Liver (tissue), 8 donors: ENCODE measurements at regions not wholly inside any gene's neighbourhood (a gene's known extent, or its start where the extent isn't known, plus 50 kb on each side); places are given as distances from the start of the nearest gene placed in this dataset.

Experiments
- DNase-seq: peaks from one replicate; pipeline ENCODE4 v3.0.0-alpha.2; 2017; ENCODE audit warnings: low spot score
- H3K27ac ChIP-seq, 2 donors: one replicate each; pipeline ENCODE4 v1.7.0; 2013; ENCODE audit warnings: inconsistent platforms in 2 of 2, low read length in 2 of 2, control low read depth in 1 of 2, low read depth in 1 of 2, mild to moderate bottlenecking in 1 of 2
- H3K27me3 ChIP-seq, 4 donors: one replicate each; pipeline versions ENCODE4 v1.6.1 to v1.7.0; 2013; ENCODE audit warnings: low read length in 3 of 4, inconsistent platforms in 1 of 4, mild to moderate bottlenecking in 1 of 4, moderate library complexity in 1 of 4; ENCODE audit not compliant: control insufficient read depth in 4 of 4, insufficient read depth in 4 of 4
- H3K36me3 ChIP-seq, 4 donors: one replicate each; pipeline versions ENCODE4 v1.6.1 to v1.7.0; 2013; ENCODE audit warnings: low read length in 3 of 4, mild to moderate bottlenecking in 3 of 4, low read depth in 1 of 4, moderate library complexity in 1 of 4; ENCODE audit not compliant: control insufficient read depth in 4 of 4, insufficient read depth in 3 of 4
- H3K4me1 ChIP-seq, 4 donors: one replicate each; pipeline versions ENCODE4 v1.6.1 to v1.7.0; 2013; ENCODE audit warnings: low read length in 3 of 4, mild to moderate bottlenecking in 3 of 4, moderate library complexity in 1 of 4; ENCODE audit not compliant: control insufficient read depth in 4 of 4, insufficient read depth in 4 of 4
- H3K4me3 ChIP-seq, 3 donors: one replicate each; pipeline versions ENCODE4 v1.6.1 to v1.7.0; 2013; ENCODE audit warnings: low read length in 3 of 3, control low read depth in 1 of 3, low read depth in 1 of 3, mild to moderate bottlenecking in 1 of 3
- H3K9ac ChIP-seq, 2 donors: one replicate each; pipeline ENCODE4 v1.7.0; 2013; ENCODE audit warnings: low read length in 2 of 2, mild to moderate bottlenecking in 2 of 2, moderate library complexity in 2 of 2, control low read depth in 1 of 2, low read depth in 1 of 2
- H3K9me3 ChIP-seq, 4 donors: one replicate each; pipeline versions ENCODE4 v1.6.1 to v1.7.0; 2013; ENCODE audit warnings: low read length in 3 of 4; ENCODE audit not compliant: control insufficient read depth in 4 of 4
- ATF3 ChIP-seq: IDR thresholded peaks from 2 replicates; pipeline ENCODE4 v1.6.1; 2016; ENCODE audit warnings: antibody characterized with exemption
- CTCF ChIP-seq: fragments of 150-350 bp; IDR thresholded peaks from 2 replicates; pipeline ENCODE4 v1.5.1; 2017; ENCODE audit warnings: improper control_type of control experiment, low read depth, low read length; ENCODE audit not compliant: missing input control
- EGR1 ChIP-seq, 2 donors: IDR thresholded peaks; 2 replicates each; pipeline ENCODE4 v1.6.1; 2016 to 2018; ENCODE audit warnings: antibody characterized with exemption in 2 of 2, low read depth in 2 of 2
- FOXA1 ChIP-seq: IDR thresholded peaks from 2 replicates; pipeline ENCODE4 v1.6.1; 2016; ENCODE audit warnings: antibody characterized with exemption
- FOXA2 ChIP-seq: IDR thresholded peaks from 2 replicates; pipeline ENCODE4 v1.6.1; 2016; ENCODE audit warnings: antibody characterized with exemption
- GABPA ChIP-seq, 2 donors: IDR thresholded peaks in 1 of 2; conservative IDR thresholded peaks in 1 of 2; 2 replicates each; pipeline ENCODE4 v1.6.1; 2016; ENCODE audit warnings: antibody characterized with exemption in 2 of 2, mild to moderate bottlenecking in 1 of 2, moderate library complexity in 1 of 2
- HNF4A ChIP-seq, 2 donors: conservative IDR thresholded peaks; 2 replicates each; pipeline ENCODE4 v1.6.1; 2016; ENCODE audit warnings: antibody characterized with exemption in 2 of 2, mild to moderate bottlenecking in 2 of 2
- HNF4G ChIP-seq: IDR thresholded peaks from 2 replicates; pipeline ENCODE4 v1.6.1; 2016; ENCODE audit warnings: antibody characterized with exemption
- JUND ChIP-seq, 2 donors: IDR thresholded peaks; 2 replicates each; pipeline ENCODE4 v1.6.1; 2016; ENCODE audit warnings: antibody characterized with exemption in 2 of 2
- MAX ChIP-seq: IDR thresholded peaks from 2 replicates; pipeline ENCODE4 v1.6.1; 2016; ENCODE audit warnings: antibody characterized with exemption
- NR2F2 ChIP-seq: IDR thresholded peaks from 2 replicates; pipeline ENCODE4 v1.6.1; 2016; ENCODE audit warnings: antibody characterized with exemption
- RAD21 ChIP-seq, 2 donors: IDR thresholded peaks; 2 replicates each; pipeline ENCODE4 v1.6.1; 2016; ENCODE audit warnings: antibody characterized with exemption in 2 of 2, mild to moderate bottlenecking in 2 of 2
- REST ChIP-seq: IDR thresholded peaks from 2 replicates; pipeline ENCODE4 v1.6.1; 2016; ENCODE audit warnings: antibody characterized with exemption, mild to moderate bottlenecking
- RXRA ChIP-seq, 2 donors: IDR thresholded peaks; 2 replicates each; pipeline ENCODE4 v1.6.1; 2017 to 2018; ENCODE audit warnings: antibody characterized with exemption in 2 of 2, mild to moderate bottlenecking in 1 of 2
- SP1 ChIP-seq: IDR thresholded peaks from 2 replicates; pipeline ENCODE4 v1.6.1; 2018; ENCODE audit warnings: antibody characterized with exemption, mild to moderate bottlenecking
- TAF1 ChIP-seq: conservative IDR thresholded peaks from 2 replicates; pipeline ENCODE4 v1.6.1; 2016; ENCODE audit warnings: antibody characterized with exemption, mild to moderate bottlenecking
- YY1 ChIP-seq: IDR thresholded peaks from 2 replicates; pipeline ENCODE4 v1.6.1; 2016; ENCODE audit warnings: antibody characterized with exemption, mild to moderate bottlenecking
- ZBTB33 ChIP-seq: IDR thresholded peaks from 2 replicates; pipeline ENCODE4 v1.6.1; 2016; ENCODE audit warnings: antibody characterized with exemption
- WGBS: extraction: QIAGEN DNeasy Blood & Tissue Kit; methylation state at CpG from one replicate; pipeline ENCODE4 v1.1.7; 2013; 5-methylcytosine and 5-hydroxymethylcytosine counted together
- donor health status: healthy.
- donor health status: healthy.
- donor health status: healthy.
- donor health status: healthy.
- donor health status: healthy.

GRCh38 chr15:66900586-66901310 is 164.7 kb upstream of the SMAD3 start:
- no peak overlapping the region for H3K4me3 ChIP-seq
- H3K4me1 ChIP-seq, result no peaks in the 10 kb centered on the region
- no peak for TF ChIP-seq ATF3
- TF ChIP-seq YY1, result no peak
- no peak for TF ChIP-seq HNF4G
- no peak for TF ChIP-seq RXRA (IDR thresholded peaks at IDR 0.05)
- no peak for TF ChIP-seq GABPA (IDR thresholded peaks at IDR 0.05 in 1 of 2, conservative IDR thresholded peaks at IDR 0.05 in 1 of 2)
- TF ChIP-seq ZBTB33, result no peak
- TF ChIP-seq NR2F2, result no peak
- no peak for TF ChIP-seq MAX
- no peak for TF ChIP-seq EGR1 (IDR thresholded peaks at IDR 0.05; ENCODE audit: low read depth in 2 of 2)
- TF ChIP-seq TAF1, result no peak
- TF ChIP-seq REST, result no peak
- no peak for TF ChIP-seq HNF4A (conservative IDR thresholded peaks at IDR 0.05)
- no peak for TF ChIP-seq RAD21 (IDR thresholded peaks at IDR 0.05)
- no peak for TF ChIP-seq FOXA1
- no peak for TF ChIP-seq SP1
- TF ChIP-seq JUND (IDR thresholded peaks at IDR 0.05), result no peak
- TF ChIP-seq FOXA2, result no peak
- TF ChIP-seq CTCF, result no peak
- H3K36me3 ChIP-seq, result no peaks in the 10 kb centered on the region
- H3K27ac ChIP-seq, result no peak overlapping the region
- no peaks in the 10 kb centered on the region for H3K9me3 ChIP-seq
- 87% methylated on average over 14 of the region's 14 CpGs for WGBS
- no peak overlapping the region for H3K9ac ChIP-seq
- no peaks in the 10 kb centered on the region for H3K27me3 ChIP-seq
- no peak for DNase-seq
